HG03108 (cell line): ENCODE measurements at regions not wholly inside any gene's neighbourhood (a gene's known extent, or its start where the extent isn't known, plus 50 kb on each side); places are given as distances from the start of the nearest gene placed in this dataset.
A peak's percentile ranks its signal among the peaks of the same experiment; 100 is the strongest.
"Not testable (repeated sequence)": the region's sequence is repeated elsewhere in the genome, so short reads cannot be mapped to it uniquely, and the experiment has no call there.

Experiments used
- ATAC-seq: cut with Tn5 transposase; IDR thresholded peaks from one replicate; pipeline ENCODE4 v1.9.1; 2021; ENCODE audit warnings: moderate library complexity; ENCODE audit not compliant: unreplicated experiment

GRCh38 chr18:56284319-56284718, 354.1 kb downstream of the TXNL1 start:
- ATAC-seq: no peak

GRCh38 chr18:56283316-56283715, 355.1 kb downstream of the TXNL1 start:
- ATAC-seq: no peak

- ATAC-seq: no peak
These were observed 355.9 kb downstream of the TXNL1 start for GRCh38 chr18:56282234-56283104.

GRCh38 chr18:56279816-56280215, 358.6 kb downstream of the TXNL1 start:
- ATAC-seq: not testable (repeated sequence)

- ATAC-seq: no peak
These were observed 359.9 kb downstream of the TXNL1 start for GRCh38 chr18:56278421-56279003.

- no peak for ATAC-seq
These were observed 361.9 kb downstream of the TXNL1 start for GRCh38 chr18:56276466-56276865.

- no peak for ATAC-seq
These were observed 364.7 kb downstream of the TXNL1 start for GRCh38 chr18:56273541-56274219.

GRCh38 chr18:56270671-56271250, 367.6 kb downstream of the TXNL1 start:
- ATAC-seq: no peak

- ATAC-seq: no peak
These were observed 368.4 kb downstream of the TXNL1 start for GRCh38 chr18:56269958-56270357.

GRCh38 chr18:56268952-56269351, 369.4 kb downstream of the TXNL1 start:
- ATAC-seq: no peak

GRCh38 chr18:56267334-56267733, 371.1 kb downstream of the TXNL1 start:
- ATAC-seq: no peak

GRCh38 chr18:56258178-56258577, 380.2 kb downstream of the TXNL1 start:
- no peak for ATAC-seq

- peak; percentile 65 for ATAC-seq
These were observed 381.2 kb downstream of the TXNL1 start for GRCh38 chr18:56257205-56257604.

- ATAC-seq: no peak
These were observed 381.7 kb downstream of the TXNL1 start for GRCh38 chr18:56256659-56257058.

GRCh38 chr18:56255381-56255780, 383.0 kb downstream of the TXNL1 start:
- no peak for ATAC-seq

- ATAC-seq: no peak
These were observed 385.9 kb downstream of the TXNL1 start for GRCh38 chr18:56252456-56252855.

- peak; percentile 98 for ATAC-seq
These were observed 389.7 kb downstream of the TXNL1 start for GRCh38 chr18:56248610-56249235.

GRCh38 chr18:56246916-56247315, 391.5 kb downstream of the TXNL1 start:
- ATAC-seq: no peak

- no peak for ATAC-seq
These were observed 392.4 kb downstream of the TXNL1 start for GRCh38 chr18:56245866-56246580.

GRCh38 chr18:56240405-56240804, 398.0 kb downstream of the TXNL1 start:
- ATAC-seq: no peak
